Vagina (tissue), 2 donors: ENCODE measurements at regions not wholly inside any gene's neighbourhood (a gene's known extent, or its start where the extent isn't known, plus 50 kb on each side); places are given as distances from the start of the nearest gene placed in this dataset.

Experiments
- DNase-seq, 2 donors: peaks; one replicate each; pipeline ENCODE4 v3.0.0-alpha.2; 2017; ENCODE audit errors: extremely low spot score in 2 of 2
- H3K27ac ChIP-seq: fragments of 200-600 bp; sonication (generic); one replicate; pipeline ENCODE4 v1.5.1; 2019
- H3K27me3 ChIP-seq: fragments of 200-600 bp; sonication (generic); one replicate; pipeline ENCODE4 v1.5.1; 2019
- H3K36me3 ChIP-seq, 2 donors: fragments of 200-600 bp; sonication (generic); one replicate each; pipeline ENCODE4 v1.5.1; 2017 to 2019
- H3K4me1 ChIP-seq: fragments of 200-600 bp; sonication (generic); one replicate; pipeline ENCODE4 v1.5.1; 2019
- H3K4me3 ChIP-seq, 2 donors: fragments of 200-600 bp; sonication (generic); 1 replicate in 1 of 2; 2 replicates in 1 of 2; pipeline ENCODE4 v1.5.1; 2016 to 2019
- H3K9me3 ChIP-seq: fragments of 200-600 bp; sonication (generic); one replicate; pipeline ENCODE4 v1.5.1; 2019
- CTCF ChIP-seq, 3 experiments: fragments of 450-650 bp in 2 of 3; fragments of 200-600 bp in 1 of 3; sonication (generic) in 1 of 3; IDR thresholded peaks; one replicate each; pipeline ENCODE4 v1.5.1; 2017 to 2019; ENCODE audit warnings: antibody characterized with exemption in 3 of 3, mild to moderate bottlenecking in 2 of 3, moderate library complexity in 2 of 3
- POLR2A ChIP-seq, 2 donors: fragments of 450-650 bp; IDR thresholded peaks; one replicate each; pipeline ENCODE4 v1.6.1; 2017; ENCODE audit warnings: antibody characterized with exemption in 2 of 2, mild to moderate bottlenecking in 2 of 2, moderate library complexity in 2 of 2
- POLR2AphosphoS5 ChIP-seq, 2 donors: sonication (generic); formaldehyde crosslinking; IDR thresholded peaks; one replicate each; pipeline ENCODE4 v1.9.0; 2017; ENCODE audit warnings: antibody characterized with exemption in 2 of 2, mild to moderate bottlenecking in 2 of 2, low read depth in 1 of 2; ENCODE audit not compliant: insufficient read depth in 1 of 2
- intact Hi-C: fragments of 100-400 bp; cut with DNase I; formaldehyde crosslinking; loops from one replicate; pipeline ENCODE4 v1.15.1; 2023

- intact Hi-C loops = no loop called here
- no peaks in the 10 kb centered on the region for H3K9me3 ChIP-seq
- H3K27me3 ChIP-seq = no peaks in the 10 kb centered on the region
- no peak for TF ChIP-seq CTCF (IDR thresholded peaks at IDR 0.05)
- TF ChIP-seq POLR2AphosphoS5 (IDR thresholded peaks at IDR 0.05; ENCODE audit: insufficient read depth in 1 of 2, low read depth in 1 of 2) = no peak
- TF ChIP-seq POLR2A (IDR thresholded peaks at IDR 0.05) = no peak
- DNase-seq = no peak
- H3K36me3 ChIP-seq = no peaks in the 10 kb centered on the region
- H3K4me3 ChIP-seq = no peak overlapping the region
- H3K4me1 ChIP-seq = no peaks in the 10 kb centered on the region
- no peak overlapping the region for H3K27ac ChIP-seq
Measured at GRCh38 chr12:77407931-77408330, 342.6 kb upstream of the E2F7 start.

- H3K4me3 ChIP-seq = no peak overlapping the region
- DNase-seq = no peak
- no peak for TF ChIP-seq POLR2AphosphoS5 (IDR thresholded peaks at IDR 0.05; ENCODE audit: insufficient read depth in 1 of 2, low read depth in 1 of 2)
- no peak for TF ChIP-seq POLR2A (IDR thresholded peaks at IDR 0.05)
- TF ChIP-seq CTCF (IDR thresholded peaks at IDR 0.05) = no peak
- H3K27me3 ChIP-seq = no peaks in the 10 kb centered on the region
- intact Hi-C loops = no loop called here
- no peaks in the 10 kb centered on the region for H3K36me3 ChIP-seq
- no peaks in the 10 kb centered on the region for H3K4me1 ChIP-seq
- H3K9me3 ChIP-seq = no peaks in the 10 kb centered on the region
- no peak overlapping the region for H3K27ac ChIP-seq
Measured at GRCh38 chr12:77406219-77406905, 341.0 kb upstream of the E2F7 start.

GRCh38 chr12:77402716-77403115 is 337.3 kb upstream of the E2F7 start:
- TF ChIP-seq POLR2A (IDR thresholded peaks at IDR 0.05) (no peak), CTCF (IDR thresholded peaks at IDR 0.05) (no peak), POLR2AphosphoS5 (IDR thresholded peaks at IDR 0.05; ENCODE audit: insufficient read depth in 1 of 2, low read depth in 1 of 2) (no peak)
- no peak for DNase-seq
- Histone ChIP-seq H3K4me3 (no peak overlapping the region), H3K9me3 (no peaks in the 10 kb centered on the region), H3K4me1 (no peaks in the 10 kb centered on the region), H3K27ac (no peak overlapping the region), H3K36me3 (no peaks in the 10 kb centered on the region), H3K27me3 (no peaks in the 10 kb centered on the region)
- intact Hi-C loops = no loop called here

GRCh38 chr12:77401770-77402081 is 336.4 kb upstream of the E2F7 start:
- H3K4me3 ChIP-seq = no peak overlapping the region
- H3K27me3 ChIP-seq = no peaks in the 10 kb centered on the region
- intact Hi-C loops = no loop called here
- no peaks in the 10 kb centered on the region for H3K4me1 ChIP-seq
- DNase-seq = no peak
- no peaks in the 10 kb centered on the region for H3K9me3 ChIP-seq
- TF ChIP-seq CTCF (IDR thresholded peaks at IDR 0.05) = no peak
- TF ChIP-seq POLR2A (IDR thresholded peaks at IDR 0.05) = no peak
- TF ChIP-seq POLR2AphosphoS5 (IDR thresholded peaks at IDR 0.05; ENCODE audit: insufficient read depth in 1 of 2, low read depth in 1 of 2) = no peak
- H3K27ac ChIP-seq = no peak overlapping the region
- no peaks in the 10 kb centered on the region for H3K36me3 ChIP-seq

- no peaks in the 10 kb centered on the region for H3K27me3 ChIP-seq
- intact Hi-C loops = no loop called here
- DNase-seq = no peak
- no peaks in the 10 kb centered on the region for H3K36me3 ChIP-seq
- TF ChIP-seq POLR2AphosphoS5 (IDR thresholded peaks at IDR 0.05; ENCODE audit: insufficient read depth in 1 of 2, low read depth in 1 of 2) = no peak
- TF ChIP-seq POLR2A (IDR thresholded peaks at IDR 0.05) = no peak
- TF ChIP-seq CTCF (IDR thresholded peaks at IDR 0.05) = no peak
- H3K4me3 ChIP-seq = no peak overlapping the region
- H3K9me3 ChIP-seq = no peaks in the 10 kb centered on the region
- no peak overlapping the region for H3K27ac ChIP-seq
- H3K4me1 ChIP-seq = no peaks in the 10 kb centered on the region
Measured at GRCh38 chr12:77401064-77401769, 335.8 kb upstream of the E2F7 start.
